ENCODE measurements at regions not wholly inside any gene's neighbourhood (a gene's known extent, or its start where the extent isn't known, plus 50 kb on each side); places are given as distances from the start of the nearest gene placed in this dataset.
"Not testable (repeated sequence)": the region's sequence is repeated elsewhere in the genome, so short reads cannot be mapped to it uniquely, and the experiment has no call there.

GRCh38 chr9:93776256-93776655, 178.9 kb downstream of the BARX1 start:
- Histone ChIP-seq H3K27me3 (ENCODE audit: control insufficient read depth, insufficient read depth, low read length) (peaks cover 3% of the 10 kb centered on the region), H3K4me3 (ENCODE audit: low read length) (no peak overlapping the region), H3K27ac (ENCODE audit: low read length) (no peak overlapping the region), H3K36me3 (ENCODE audit: control insufficient read depth, insufficient read depth, low read length) (no peaks in the 10 kb centered on the region), H3K4me1 (ENCODE audit: control insufficient read depth, insufficient read depth, low read length) (no peaks in the 10 kb centered on the region), H3K9me3 (ENCODE audit: control insufficient read depth, low read depth, low read length) (no peaks in the 10 kb centered on the region)
- no peak for DNase-seq
- WGBS (ENCODE audit: insufficient coverage, low lambda C conversion rate) = no CpG with 5 or more reads among the region's 1 CpG

DNA sequence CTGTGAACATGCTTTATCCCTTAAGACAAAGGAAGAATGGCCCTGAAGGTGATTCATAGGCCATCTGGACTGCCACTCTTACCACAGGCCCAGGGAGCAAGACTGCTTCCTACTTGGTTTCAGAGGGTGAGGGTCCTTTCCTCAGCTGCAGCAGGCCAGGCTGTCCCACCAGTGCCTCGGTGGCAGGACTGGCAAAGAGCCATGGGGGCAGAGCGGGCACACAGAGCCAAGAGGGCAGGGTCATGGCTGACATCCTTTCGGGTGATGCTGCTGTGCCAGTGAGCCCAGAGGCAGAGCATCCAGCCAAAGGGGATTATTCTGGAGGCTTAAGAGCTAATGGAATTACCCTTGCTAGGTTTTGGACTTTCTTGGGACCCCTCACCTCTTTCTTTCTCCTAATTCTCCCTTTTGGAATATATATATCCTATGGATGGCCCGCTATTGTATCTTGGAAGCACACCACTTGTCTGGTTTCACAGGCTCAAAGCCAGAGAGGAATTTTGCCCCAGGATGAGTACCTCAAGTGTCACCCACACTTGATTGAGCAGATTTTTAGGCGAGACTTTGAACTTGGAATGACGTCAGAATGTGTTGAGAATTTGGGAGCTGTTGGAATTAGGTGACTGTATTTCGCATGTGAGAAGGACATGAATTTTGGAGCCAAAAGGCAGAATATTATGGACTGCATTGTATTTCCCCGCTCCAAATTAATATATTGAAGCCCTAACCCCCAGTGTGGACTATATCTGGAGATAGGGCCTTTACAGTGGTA, 180.6 kb downstream of the BARX1 start:
- H3K9me3 ChIP-seq (ENCODE audit: control insufficient read depth, low read depth, low read length) = no peaks in the 10 kb centered on the region
- no CpG with 5 or more reads among the region's 8 CpGs for WGBS (ENCODE audit: insufficient coverage, low lambda C conversion rate)
- no peak for DNase-seq

DNA sequence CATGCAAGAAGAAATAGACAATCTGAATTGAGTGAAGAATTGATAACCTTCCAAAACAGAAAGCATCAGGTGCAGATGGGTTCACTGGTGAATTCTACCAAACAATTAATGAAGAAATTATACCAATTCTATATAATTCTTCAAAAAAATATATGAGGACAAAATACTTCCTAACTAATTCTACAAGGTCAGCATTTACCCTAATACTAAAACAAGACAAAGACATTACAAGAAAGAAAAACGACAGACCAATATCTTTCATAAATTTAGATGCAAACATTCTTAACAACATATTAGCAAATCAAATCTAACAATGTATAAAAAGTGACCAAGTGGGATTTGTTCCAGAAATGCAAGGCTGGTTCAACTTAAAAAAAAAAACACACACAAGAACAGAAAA, 183.9 kb downstream of the BARX1 start:
- no peak overlapping the region for H3K27ac ChIP-seq (ENCODE audit: low read length)
- no peak for DNase-seq
- WGBS (ENCODE audit: insufficient coverage, low lambda C conversion rate) = 86% methylated on average over 1 of the region's 1 CpG

More for the DNA sequence above, 180.6 kb downstream of the BARX1 start:
- H3K27me3 ChIP-seq (ENCODE audit: control insufficient read depth, insufficient read depth, low read length) = peaks cover 3% of the 10 kb centered on the region
- no peaks in the 10 kb centered on the region for H3K36me3 ChIP-seq (ENCODE audit: control insufficient read depth, insufficient read depth, low read length)
- no peak overlapping the region for H3K4me3 ChIP-seq (ENCODE audit: low read length)
- H3K27ac ChIP-seq (ENCODE audit: low read length) = no peak overlapping the region
- no peaks in the 10 kb centered on the region for H3K4me1 ChIP-seq (ENCODE audit: control insufficient read depth, insufficient read depth, low read length)

DNA sequence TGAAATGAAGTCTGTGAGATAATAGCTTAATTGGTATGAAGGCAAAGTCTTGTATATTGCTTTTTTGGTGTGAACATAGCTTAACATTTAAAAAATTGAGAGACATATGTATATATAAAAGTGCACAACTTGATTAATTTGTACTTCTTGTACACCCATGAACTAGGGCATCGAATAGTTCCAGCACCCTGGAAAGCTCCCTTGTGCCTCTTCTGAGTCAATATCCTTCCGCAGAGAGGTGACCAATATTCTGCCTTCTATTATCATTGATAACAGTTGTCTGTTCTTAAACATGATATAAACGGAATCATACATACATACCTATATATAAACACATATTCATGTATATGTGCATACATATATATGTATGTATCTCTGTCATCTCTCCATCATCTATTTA, 185.4 kb downstream of the PHF2 start:
- 57% methylated on average over 1 of the region's 3 CpGs for WGBS (ENCODE audit: insufficient coverage, low lambda C conversion rate)

More for the DNA sequence above, 183.9 kb downstream of the BARX1 start:
- H3K4me1 ChIP-seq (ENCODE audit: control insufficient read depth, insufficient read depth, low read length) = no peaks in the 10 kb centered on the region
- no peaks in the 10 kb centered on the region for H3K9me3 ChIP-seq (ENCODE audit: control insufficient read depth, low read depth, low read length)
- no peaks in the 10 kb centered on the region for H3K27me3 ChIP-seq (ENCODE audit: control insufficient read depth, insufficient read depth, low read length)
- no peaks in the 10 kb centered on the region for H3K36me3 ChIP-seq (ENCODE audit: control insufficient read depth, insufficient read depth, low read length)
- H3K4me3 ChIP-seq (ENCODE audit: low read length) = no peak overlapping the region

GRCh38 chr9:93750045-93750444, 173.7 kb downstream of the PHF2 start:
- Histone ChIP-seq H3K27me3 (ENCODE audit: control insufficient read depth, insufficient read depth, low read length) (no peaks in the 10 kb centered on the region), H3K4me1 (ENCODE audit: control insufficient read depth, insufficient read depth, low read length) (no peaks in the 10 kb centered on the region), H3K27ac (ENCODE audit: low read length) (no peak overlapping the region), H3K9me3 (ENCODE audit: control insufficient read depth, low read depth, low read length) (peaks cover 9% of the 10 kb centered on the region), H3K4me3 (ENCODE audit: low read length) (no peak overlapping the region), H3K36me3 (ENCODE audit: control insufficient read depth, insufficient read depth, low read length) (no peaks in the 10 kb centered on the region)
- no peak for DNase-seq
- WGBS (ENCODE audit: insufficient coverage, low lambda C conversion rate) = no CpG with 5 or more reads among the region's 2 CpGs

More for the DNA sequence above, 185.4 kb downstream of the PHF2 start:
- peaks cover 5% of the 10 kb centered on the region for H3K27me3 ChIP-seq (ENCODE audit: control insufficient read depth, insufficient read depth, low read length)
- DNase-seq = no peak
- H3K27ac ChIP-seq (ENCODE audit: low read length) = no peak overlapping the region
- H3K9me3 ChIP-seq (ENCODE audit: control insufficient read depth, low read depth, low read length) = no peaks in the 10 kb centered on the region
- no peaks in the 10 kb centered on the region for H3K4me1 ChIP-seq (ENCODE audit: control insufficient read depth, insufficient read depth, low read length)
- no peak overlapping the region for H3K4me3 ChIP-seq (ENCODE audit: low read length)
- no peaks in the 10 kb centered on the region for H3K36me3 ChIP-seq (ENCODE audit: control insufficient read depth, insufficient read depth, low read length)

- H3K4me3 ChIP-seq (ENCODE audit: low read length); H3K36me3 ChIP-seq (ENCODE audit: control insufficient read depth, insufficient read depth, low read length); H3K9me3 ChIP-seq (ENCODE audit: control insufficient read depth, low read depth, low read length); H3K4me1 ChIP-seq (ENCODE audit: control insufficient read depth, insufficient read depth, low read length); DNase-seq; H3K27me3 ChIP-seq (ENCODE audit: control insufficient read depth, insufficient read depth, low read length); H3K27ac ChIP-seq (ENCODE audit: low read length): not testable (repeated sequence)
- no CpG with 5 or more reads among the region's 1 CpG for whole genome bisulfite sequencing (ENCODE audit: insufficient coverage, low lambda C conversion rate)
Observed at GRCh38 chr9:93748827-93749226, 172.4 kb downstream of the PHF2 start.

DNA sequence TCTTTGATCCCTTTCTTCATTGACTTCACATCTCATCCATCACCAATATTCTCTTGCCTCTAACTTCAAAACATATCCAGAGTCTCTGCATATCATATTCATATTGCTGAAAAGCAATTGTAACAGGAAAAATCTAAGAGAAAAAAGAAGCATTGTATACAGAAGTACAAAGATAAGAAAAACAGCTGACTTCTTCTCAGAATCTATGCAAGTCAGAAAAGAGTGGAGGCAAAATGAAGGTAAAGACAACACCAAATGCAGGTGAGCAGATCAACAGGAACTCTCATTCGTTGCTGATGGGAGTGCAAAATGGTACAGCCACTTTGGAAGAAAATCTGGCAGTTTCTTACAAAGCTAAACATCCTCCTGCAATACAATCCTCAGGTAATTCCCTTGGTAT, 155.6 kb downstream of the PHF2 start:
- peaks cover 21% of the 10 kb centered on the region for H3K27me3 ChIP-seq (ENCODE audit: control insufficient read depth, insufficient read depth, low read length)
- DNase-seq = no peak
- WGBS (ENCODE audit: insufficient coverage, low lambda C conversion rate) = no CpG with 5 or more reads among the region's 1 CpG
- no peak overlapping the region for H3K27ac ChIP-seq (ENCODE audit: low read length)
- no peaks in the 10 kb centered on the region for H3K36me3 ChIP-seq (ENCODE audit: control insufficient read depth, insufficient read depth, low read length)
- peaks cover 6% of the 10 kb centered on the region for H3K9me3 ChIP-seq (ENCODE audit: control insufficient read depth, low read depth, low read length)
- H3K4me3 ChIP-seq (ENCODE audit: low read length) = no peak overlapping the region
- no peaks in the 10 kb centered on the region for H3K4me1 ChIP-seq (ENCODE audit: control insufficient read depth, insufficient read depth, low read length)

GRCh38 chr9:93730648-93731047, 154.3 kb downstream of the PHF2 start:
- Histone ChIP-seq H3K27ac (ENCODE audit: low read length) (no peak overlapping the region), H3K27me3 (ENCODE audit: control insufficient read depth, insufficient read depth, low read length) (peaks cover 24% of the 10 kb centered on the region), H3K9me3 (ENCODE audit: control insufficient read depth, low read depth, low read length) (peaks cover 6% of the 10 kb centered on the region), H3K4me3 (ENCODE audit: low read length) (no peak overlapping the region), H3K4me1 (ENCODE audit: control insufficient read depth, insufficient read depth, low read length) (no peaks in the 10 kb centered on the region), H3K36me3 (ENCODE audit: control insufficient read depth, insufficient read depth, low read length) (no peaks in the 10 kb centered on the region)
- DNase-seq = no peak
- WGBS (ENCODE audit: insufficient coverage, low lambda C conversion rate) = no CpG with 5 or more reads among the region's 8 CpGs

- no peak overlapping the region for H3K4me3 ChIP-seq (ENCODE audit: low read length)
- H3K27me3 ChIP-seq (ENCODE audit: control insufficient read depth, insufficient read depth, low read length) = peaks cover 24% of the 10 kb centered on the region
- no peak overlapping the region for H3K27ac ChIP-seq (ENCODE audit: low read length)
- peaks cover 6% of the 10 kb centered on the region for H3K9me3 ChIP-seq (ENCODE audit: control insufficient read depth, low read depth, low read length)
- no peaks in the 10 kb centered on the region for H3K4me1 ChIP-seq (ENCODE audit: control insufficient read depth, insufficient read depth, low read length)
- DNase-seq = no peak
- WGBS (ENCODE audit: insufficient coverage, low lambda C conversion rate) = 37% methylated on average over 2 of the region's 11 CpGs
- no peaks in the 10 kb centered on the region for H3K36me3 ChIP-seq (ENCODE audit: control insufficient read depth, insufficient read depth, low read length)
Observed at GRCh38 chr9:93730217-93730616, 153.8 kb downstream of the PHF2 start.

Measured in large intestine (tissue), 3 donors.